HL-60 (cell line): ENCODE measurements at regions not wholly inside any gene's neighbourhood (a gene's known extent, or its start where the extent isn't known, plus 50 kb on each side); places are given as distances from the start of the nearest gene placed in this dataset.
"Not testable (repeated sequence)": the region's sequence is repeated elsewhere in the genome, so short reads cannot be mapped to it uniquely, and the experiment has no call there.

Experiments used
- DNase-seq, 2 experiments: peaks; one replicate each; pipeline ENCODE4 v3.0.0-alpha.2; 2010 to 2020; ENCODE audit warnings: low read depth in 1 of 2, low spot score in 1 of 2
- H3K27ac ChIP-seq: fragments of 250-450 bp; sonication (Bioruptor Pico); replicated peaks from 2 replicates; pipeline ENCODE4 v1.5.1; 2020; ENCODE audit warnings: mild to moderate bottlenecking, moderate library complexity
- H3K27me3 ChIP-seq: fragments of 250-450 bp; sonication (Bioruptor Pico); 2 replicates; pipeline ENCODE4 v1.5.1; 2021; ENCODE audit warnings: mild to moderate bottlenecking, moderate library complexity; ENCODE audit not compliant: insufficient read depth, poor library complexity, severe bottlenecking
- H3K4me3 ChIP-seq: replicated peaks from 2 replicates; pipeline ENCODE4 v1.5.1; 2011; ENCODE audit warnings: mild to moderate bottlenecking, control low read depth, low read length; ENCODE audit not compliant: insufficient read depth
- CTCF ChIP-seq: IDR thresholded peaks from one replicate; pipeline ENCODE4 v1.5.1; 2011; ENCODE audit warnings: low read length, control low read depth, inconsistent platforms; ENCODE audit not compliant: insufficient read depth
- GABPA ChIP-seq: IDR thresholded peaks from 2 replicates; pipeline ENCODE4 v1.6.1; 2012; ENCODE audit warnings: low read depth
- POLR2AphosphoS5 ChIP-seq: IDR thresholded peaks from 2 replicates; pipeline ENCODE4 v1.6.1; 2012; ENCODE audit warnings: low read depth
- SPI1 ChIP-seq: IDR thresholded peaks from 2 replicates; pipeline ENCODE4 v1.6.1; 2012; ENCODE audit warnings: low read depth, mild to moderate bottlenecking, borderline replicate concordance
- TF ChIP-seq, protein P1 (sequence below): IDR thresholded peaks from 2 replicates; pipeline ENCODE4 v1.6.1; 2012; ENCODE audit warnings: low read depth; ENCODE audit not compliant: insufficient replicate concordance

DNA sequence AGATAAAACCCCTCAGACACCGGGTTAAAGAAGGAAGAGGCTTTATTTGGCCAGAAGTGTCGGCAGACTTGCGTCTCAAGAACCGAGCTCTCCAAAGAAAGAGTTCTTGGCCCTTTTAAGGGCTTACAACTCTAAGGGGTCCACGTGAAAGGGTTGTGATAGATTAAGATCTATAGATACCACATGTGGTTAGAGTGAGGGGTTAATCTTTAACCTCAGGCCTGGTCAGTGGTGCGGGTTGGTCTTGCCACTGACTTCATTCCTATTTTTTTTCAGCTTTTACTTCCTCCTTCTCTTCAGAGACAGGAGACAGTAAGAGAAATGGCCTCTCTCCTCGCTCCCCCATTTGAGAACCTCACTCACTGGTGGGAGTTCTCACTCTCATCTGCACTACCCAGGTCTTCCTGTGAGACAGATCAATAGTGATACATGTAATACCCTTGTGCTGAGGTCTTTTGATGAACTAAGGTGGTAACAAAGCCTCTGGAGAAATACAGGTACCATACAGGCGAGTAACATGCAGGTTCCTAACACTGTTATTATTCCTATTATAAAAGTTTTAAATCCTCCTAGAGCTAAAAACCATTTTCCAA is 52.4 kb upstream of the COX7C start:
- Histone ChIP-seq H3K27ac (no peak overlapping the region), H3K27me3 (no peaks in the 10 kb centered on the region), H3K4me3 (no peak overlapping the region)
- TF ChIP-seq, protein P1, sequence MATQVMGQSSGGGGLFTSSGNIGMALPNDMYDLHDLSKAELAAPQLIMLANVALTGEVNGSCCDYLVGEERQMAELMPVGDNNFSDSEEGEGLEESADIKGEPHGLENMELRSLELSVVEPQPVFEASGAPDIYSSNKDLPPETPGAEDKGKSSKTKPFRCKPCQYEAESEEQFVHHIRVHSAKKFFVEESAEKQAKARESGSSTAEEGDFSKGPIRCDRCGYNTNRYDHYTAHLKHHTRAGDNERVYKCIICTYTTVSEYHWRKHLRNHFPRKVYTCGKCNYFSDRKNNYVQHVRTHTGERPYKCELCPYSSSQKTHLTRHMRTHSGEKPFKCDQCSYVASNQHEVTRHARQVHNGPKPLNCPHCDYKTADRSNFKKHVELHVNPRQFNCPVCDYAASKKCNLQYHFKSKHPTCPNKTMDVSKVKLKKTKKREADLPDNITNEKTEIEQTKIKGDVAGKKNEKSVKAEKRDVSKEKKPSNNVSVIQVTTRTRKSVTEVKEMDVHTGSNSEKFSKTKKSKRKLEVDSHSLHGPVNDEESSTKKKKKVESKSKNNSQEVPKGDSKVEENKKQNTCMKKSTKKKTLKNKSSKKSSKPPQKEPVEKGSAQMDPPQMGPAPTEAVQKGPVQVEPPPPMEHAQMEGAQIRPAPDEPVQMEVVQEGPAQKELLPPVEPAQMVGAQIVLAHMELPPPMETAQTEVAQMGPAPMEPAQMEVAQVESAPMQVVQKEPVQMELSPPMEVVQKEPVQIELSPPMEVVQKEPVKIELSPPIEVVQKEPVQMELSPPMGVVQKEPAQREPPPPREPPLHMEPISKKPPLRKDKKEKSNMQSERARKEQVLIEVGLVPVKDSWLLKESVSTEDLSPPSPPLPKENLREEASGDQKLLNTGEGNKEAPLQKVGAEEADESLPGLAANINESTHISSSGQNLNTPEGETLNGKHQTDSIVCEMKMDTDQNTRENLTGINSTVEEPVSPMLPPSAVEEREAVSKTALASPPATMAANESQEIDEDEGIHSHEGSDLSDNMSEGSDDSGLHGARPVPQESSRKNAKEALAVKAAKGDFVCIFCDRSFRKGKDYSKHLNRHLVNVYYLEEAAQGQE = no peak
- no peak for TF ChIP-seq POLR2AphosphoS5
- no peak for TF ChIP-seq SPI1
- no peak for TF ChIP-seq CTCF
- TF ChIP-seq GABPA = no peak
- DNase-seq = no peak

DNA sequence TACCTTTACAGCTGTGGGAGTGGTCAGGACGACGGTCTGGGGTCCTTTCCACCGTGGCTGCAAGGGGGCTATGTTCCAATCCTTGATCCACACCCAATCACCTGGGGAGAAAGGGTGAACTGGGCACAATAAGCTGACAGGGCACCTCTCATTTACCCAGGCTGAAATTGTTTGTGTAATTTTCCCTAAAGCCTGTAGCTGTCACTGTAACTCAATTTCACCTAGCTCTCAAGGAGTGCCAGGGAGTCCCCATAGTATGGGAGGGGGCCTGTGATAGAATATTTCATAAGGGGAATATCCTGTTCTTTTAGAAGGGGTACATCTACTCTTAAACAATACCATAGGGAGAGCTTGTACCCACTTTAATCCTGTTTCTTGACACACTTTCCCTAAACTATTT is 51.7 kb upstream of the COX7C start:
- H3K27me3 ChIP-seq, H3K4me3 ChIP-seq, H3K27ac ChIP-seq, DNase-seq: not testable (repeated sequence)
